ENCODE measurements at regions not wholly inside any gene's neighbourhood (a gene's known extent, or its start where the extent isn't known, plus 50 kb on each side); places are given as distances from the start of the nearest gene placed in this dataset.

- Mint-ChIP-seq H3K27ac (peak overlapping the region in 1 of 3 experiments; percentile 27; a peak in 2 of 7 replicates), H3K27me3 (ENCODE audit: low read depth) (peaks cover 18% of the 10 kb centered on the region), H3K4me1 (peaks cover 47 to 52% of the 10 kb centered on the region in 2 experiments), H3K9me3 (peaks cover under 1 to 3% of the 10 kb centered on the region in 2 experiments; a peak in 2 of 5 replicates), H3K36me3 (ENCODE audit: insufficient read depth in 1 of 3, low read depth in 3 of 3) (peaks cover 0 to under 1% (median 0%) of the 10 kb centered on the region in 3 experiments; a peak in 2 of 7 replicates), H3K4me3 (no peak overlapping the region)
- H3K4me1 ChIP-seq (ENCODE audit: insufficient read depth, low read length) = peaks cover 2% of the 10 kb centered on the region; the same call in 1 of the 2 replicates
- no peaks in the 10 kb centered on the region for H3K9me3 ChIP-seq (ENCODE audit: control insufficient read depth, low read depth, low read length)
- H3K9ac ChIP-seq (ENCODE audit: extremely low read depth, insufficient read length, low read length) = no peak overlapping the region
- no peak overlapping the region for H2BK12ac ChIP-seq (ENCODE audit: insufficient read length, low read depth, low read length)
- H3K18ac ChIP-seq (ENCODE audit: insufficient read length, low read depth, low read length) = peak overlapping the region; percentile 89
- no peak overlapping the region for H2BK120ac ChIP-seq (ENCODE audit: low read depth, low read length, poor library complexity, severe bottlenecking)
- no peak overlapping the region for H2BK5ac ChIP-seq (ENCODE audit: insufficient read length, low read length)
- TF ChIP-seq CTCF (conservative IDR thresholded peaks at IDR 0.05) = no peak
- H3K23ac ChIP-seq (ENCODE audit: insufficient read length, low read depth, low read length) = no peak overlapping the region
- H2BK15ac ChIP-seq (ENCODE audit: low read depth, low read length) = no peak overlapping the region
- no peak overlapping the region for H2BK20ac ChIP-seq (ENCODE audit: low read depth, low read length, poor library complexity, severe bottlenecking)
- no peak overlapping the region for H4K91ac ChIP-seq (ENCODE audit: insufficient read length, low read depth, low read length)
- H3K4me2 ChIP-seq (ENCODE audit: insufficient read depth, insufficient read length, low read length) = no peak overlapping the region
- H4K8ac ChIP-seq (replicated peaks; ENCODE audit: insufficient read length, low read depth, low read length) = no peak overlapping the region
- no peak overlapping the region for H3T11ph ChIP-seq (ENCODE audit: low read length)
- H4K20me1 ChIP-seq (ENCODE audit: control insufficient read depth, insufficient read depth, insufficient read length) = no peaks in the 10 kb centered on the region
- DNase-seq = peak; percentile 31
- H3K79me1 ChIP-seq (ENCODE audit: insufficient read depth, low read depth, low read length, poor library complexity, severe bottlenecking) = no peaks in the 10 kb centered on the region
- H2AFZ ChIP-seq (ENCODE audit: low read length) = no peak overlapping the region
- H2AK5ac ChIP-seq (ENCODE audit: insufficient read length, low read length) = no peak overlapping the region
- H3K27me3 ChIP-seq (ENCODE audit: insufficient read depth, low read length) = no peaks in the 10 kb centered on the region
- peak overlapping the region; percentile 65; the same call in 1 of the 2 replicates for H3K14ac ChIP-seq (ENCODE audit: insufficient read depth, low read length)
- no peak overlapping the region for H3K4ac ChIP-seq (ENCODE audit: low read depth, low read length)
- no peak overlapping the region for H3K27ac ChIP-seq (ENCODE audit: insufficient read length, low read depth, low read length)
- H4K5ac ChIP-seq (ENCODE audit: insufficient read length, low read depth, low read length) = no peak overlapping the region
- H3K23me2 ChIP-seq (ENCODE audit: insufficient read length, low read depth, low read length, poor library complexity, severe bottlenecking) = no peaks in the 10 kb centered on the region
- H3K79me2 ChIP-seq (ENCODE audit: insufficient read depth, low read length) = no peaks in the 10 kb centered on the region
- WGBS (ENCODE audit: extremely low coverage, insufficient read length, low lambda C conversion rate) = no CpG with 5 or more reads among the region's 19 CpGs
- H3K56ac ChIP-seq (ENCODE audit: insufficient read length, low read depth, low read length) = no peak overlapping the region
These were observed 101.6 kb upstream of the FRMD1 start for GRCh38 chr6:168180548-168181011.
